ENCODE measurements at regions not wholly inside any gene's neighbourhood (a gene's known extent, or its start where the extent isn't known, plus 50 kb on each side); places are given as distances from the start of the nearest gene placed in this dataset.

DNA sequence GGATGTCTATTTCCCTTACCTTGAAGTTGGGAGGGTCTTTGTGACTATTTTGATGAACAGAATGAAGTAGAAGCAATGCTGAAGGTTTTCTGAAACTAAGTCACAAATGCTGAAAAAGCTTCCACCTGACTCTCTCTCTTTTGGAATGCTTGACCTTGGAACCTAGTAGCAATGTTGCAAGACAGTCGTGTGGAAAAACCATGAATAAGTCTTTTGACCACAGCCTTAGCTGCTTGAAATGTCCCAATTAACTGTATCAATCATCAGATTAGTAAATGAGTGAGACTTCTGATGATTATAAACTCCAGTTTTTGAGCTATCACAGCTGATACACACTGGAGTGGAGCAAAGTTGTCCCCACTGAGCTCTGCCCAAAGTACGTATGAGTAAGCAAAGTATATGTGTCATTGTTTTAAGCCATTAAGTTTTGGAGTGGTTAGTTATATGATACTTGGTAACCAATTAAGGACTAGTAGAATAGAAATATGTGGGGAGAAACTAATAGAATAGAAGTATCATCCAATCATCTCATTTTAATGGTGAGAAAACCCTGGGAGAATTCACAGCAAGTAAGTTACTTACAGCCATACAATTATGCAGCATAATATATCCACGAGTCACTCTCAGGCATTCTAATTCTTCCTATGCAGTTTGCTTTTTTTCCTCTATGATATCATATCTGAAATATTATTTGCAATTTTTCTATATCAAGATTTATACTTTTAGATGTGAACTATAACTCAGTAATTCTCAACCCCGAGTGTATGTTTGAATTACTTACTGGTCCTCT lies 1010.6 kb downstream of the ROBO2 start:
- Mint-ChIP-seq H3K4me3 (no peak overlapping the region), H3K27me3 (ENCODE audit: low read depth) (no peaks in the 10 kb centered on the region), H3K9me3 (peaks cover 12% of the 10 kb centered on the region), H3K36me3 (peaks cover 2% of the 10 kb centered on the region), H3K4me1 (peaks cover 22% of the 10 kb centered on the region), H3K27ac (no peak overlapping the region)
- TF ChIP-seq, protein P1, sequence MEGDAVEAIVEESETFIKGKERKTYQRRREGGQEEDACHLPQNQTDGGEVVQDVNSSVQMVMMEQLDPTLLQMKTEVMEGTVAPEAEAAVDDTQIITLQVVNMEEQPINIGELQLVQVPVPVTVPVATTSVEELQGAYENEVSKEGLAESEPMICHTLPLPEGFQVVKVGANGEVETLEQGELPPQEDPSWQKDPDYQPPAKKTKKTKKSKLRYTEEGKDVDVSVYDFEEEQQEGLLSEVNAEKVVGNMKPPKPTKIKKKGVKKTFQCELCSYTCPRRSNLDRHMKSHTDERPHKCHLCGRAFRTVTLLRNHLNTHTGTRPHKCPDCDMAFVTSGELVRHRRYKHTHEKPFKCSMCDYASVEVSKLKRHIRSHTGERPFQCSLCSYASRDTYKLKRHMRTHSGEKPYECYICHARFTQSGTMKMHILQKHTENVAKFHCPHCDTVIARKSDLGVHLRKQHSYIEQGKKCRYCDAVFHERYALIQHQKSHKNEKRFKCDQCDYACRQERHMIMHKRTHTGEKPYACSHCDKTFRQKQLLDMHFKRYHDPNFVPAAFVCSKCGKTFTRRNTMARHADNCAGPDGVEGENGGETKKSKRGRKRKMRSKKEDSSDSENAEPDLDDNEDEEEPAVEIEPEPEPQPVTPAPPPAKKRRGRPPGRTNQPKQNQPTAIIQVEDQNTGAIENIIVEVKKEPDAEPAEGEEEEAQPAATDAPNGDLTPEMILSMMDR (IDR thresholded peaks at IDR 0.05; ENCODE audit: unreplicated experiment): no peak
- DNase-seq (ENCODE audit: low spot score in 2 of 2, unreplicated experiment in 2 of 2): no peak

DNA sequence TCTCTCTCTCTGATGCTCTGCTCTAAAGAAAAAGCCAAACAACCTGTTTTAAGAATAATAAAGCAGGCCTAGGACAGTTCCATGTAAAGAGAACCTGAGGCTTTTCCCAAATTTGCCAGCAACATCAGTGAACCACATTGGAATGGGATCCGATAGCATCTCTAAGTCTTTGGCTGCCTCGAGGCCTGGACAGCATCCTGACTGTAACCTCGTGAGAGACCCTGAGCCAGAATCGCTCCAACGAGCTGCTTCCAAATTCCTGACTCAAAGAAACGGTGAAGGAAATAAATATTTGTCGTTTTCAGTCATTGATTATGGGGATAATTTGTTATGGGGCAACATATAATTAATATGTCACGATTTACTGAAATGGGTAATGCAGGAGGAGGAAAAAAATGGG lies 1012.8 kb downstream of the ROBO2 start:
- peaks cover 12% of the 10 kb centered on the region for H3K4me1 Mint-ChIP-seq
- DNase-seq (ENCODE audit: low spot score in 2 of 2, unreplicated experiment in 2 of 2): no peak
- no peaks in the 10 kb centered on the region for H3K27me3 Mint-ChIP-seq (ENCODE audit: low read depth)
- TF ChIP-seq, protein P1 (IDR thresholded peaks at IDR 0.05; ENCODE audit: unreplicated experiment): no peak
- H3K4me3 Mint-ChIP-seq: no peak overlapping the region
- H3K9me3 Mint-ChIP-seq: peaks cover 16% of the 10 kb centered on the region
- no peak overlapping the region for H3K27ac Mint-ChIP-seq
- peaks cover 2% of the 10 kb centered on the region for H3K36me3 Mint-ChIP-seq

DNA sequence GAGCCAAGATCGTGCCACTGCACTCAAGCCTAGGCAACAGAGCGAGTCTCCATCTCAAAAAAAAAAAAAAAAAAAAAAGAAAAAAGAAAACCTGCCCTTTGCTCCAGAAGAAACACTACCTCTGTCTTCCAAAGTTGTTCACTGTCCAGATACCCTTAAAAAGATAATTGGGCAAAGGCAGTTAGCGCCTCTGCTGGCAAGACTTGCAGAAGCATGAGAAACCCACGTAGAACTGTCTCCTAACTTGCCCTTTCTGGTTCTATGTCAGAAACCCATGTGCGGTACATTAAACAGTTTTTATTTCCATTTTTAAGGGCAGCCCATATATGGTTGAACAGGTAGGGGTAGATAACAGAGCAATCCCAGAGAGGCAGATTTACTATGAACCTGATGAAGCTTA lies 1026.4 kb downstream of the ROBO2 start:
- peaks cover 4% of the 10 kb centered on the region for H3K4me1 Mint-ChIP-seq
- H3K36me3 Mint-ChIP-seq: no peaks in the 10 kb centered on the region
- DNase-seq (ENCODE audit: low spot score in 2 of 2, unreplicated experiment in 2 of 2): no peak
- H3K27ac Mint-ChIP-seq: no peak overlapping the region
- H3K4me3 Mint-ChIP-seq: no peak overlapping the region
- H3K9me3 Mint-ChIP-seq: no peaks in the 10 kb centered on the region
- H3K27me3 Mint-ChIP-seq (ENCODE audit: low read depth): no peaks in the 10 kb centered on the region
- TF ChIP-seq, protein P1 (IDR thresholded peaks at IDR 0.05; ENCODE audit: unreplicated experiment): no peak

DNA sequence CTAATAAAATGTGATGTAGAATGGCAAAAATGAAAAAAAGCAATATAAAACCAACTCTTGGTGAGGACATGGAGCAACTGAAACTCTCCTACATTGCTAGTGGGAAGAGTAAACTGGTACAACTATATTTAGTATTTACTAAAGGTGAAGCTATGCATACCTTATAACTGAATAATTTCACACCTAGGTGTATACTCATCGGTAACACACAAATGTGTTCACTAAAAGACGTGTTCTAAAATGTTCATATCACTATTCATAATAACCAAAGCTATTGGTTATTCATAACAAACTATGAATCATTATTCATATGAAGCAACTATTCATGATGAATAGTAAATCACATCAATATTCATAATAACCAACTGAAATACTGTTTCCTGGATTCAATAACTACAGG lies 1030.3 kb downstream of the ROBO2 start:
- Mint-ChIP-seq H3K4me3 (no peak overlapping the region), H3K36me3 (peaks cover 4% of the 10 kb centered on the region), H3K9me3 (peaks cover 7% of the 10 kb centered on the region), H3K27me3 (ENCODE audit: low read depth) (no peaks in the 10 kb centered on the region), H3K4me1 (peaks cover 5% of the 10 kb centered on the region), H3K27ac (no peak overlapping the region)
- DNase-seq (ENCODE audit: low spot score in 2 of 2, unreplicated experiment in 2 of 2): no peak
- TF ChIP-seq, protein P1 (IDR thresholded peaks at IDR 0.05; ENCODE audit: unreplicated experiment): no peak

DNA sequence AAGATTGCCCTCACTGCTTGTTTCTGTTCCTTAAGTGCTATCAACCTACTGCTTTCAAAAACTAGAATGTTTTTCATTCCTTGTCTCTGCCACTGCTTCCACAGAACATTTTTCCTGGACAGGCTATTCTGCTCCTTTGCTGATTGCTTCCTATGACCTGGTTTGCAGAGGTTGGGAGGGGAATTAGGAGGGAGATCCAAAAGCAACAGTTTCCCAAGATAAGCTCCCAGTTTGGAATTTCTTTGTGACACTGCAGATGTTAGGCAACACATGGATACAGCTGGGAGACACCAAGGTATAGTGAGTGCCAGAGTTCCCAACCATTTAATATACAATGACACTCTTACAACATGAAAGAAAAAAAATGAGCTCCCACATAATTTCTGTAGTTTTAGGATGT lies 1036.5 kb downstream of the ROBO2 start:
- H3K9me3 Mint-ChIP-seq: peaks cover 7% of the 10 kb centered on the region
- H3K27me3 Mint-ChIP-seq (ENCODE audit: low read depth): no peaks in the 10 kb centered on the region
- DNase-seq (ENCODE audit: low spot score in 2 of 2, unreplicated experiment in 2 of 2): no peak
- H3K4me3 Mint-ChIP-seq: no peak overlapping the region
- no peak overlapping the region for H3K27ac Mint-ChIP-seq
- TF ChIP-seq, protein P1 (IDR thresholded peaks at IDR 0.05; ENCODE audit: unreplicated experiment): no peak
- H3K36me3 Mint-ChIP-seq: peaks cover 4% of the 10 kb centered on the region
- H3K4me1 Mint-ChIP-seq: peaks cover 31% of the 10 kb centered on the region

All from mesothelial cell of epicardium (in vitro differentiated cells).